Smooth muscle cell (in vitro differentiated cells): ENCODE measurements at regions not wholly inside any gene's neighbourhood (a gene's known extent, or its start where the extent isn't known, plus 50 kb on each side); places are given as distances from the start of the nearest gene placed in this dataset.
"Not testable (repeated sequence)": the region's sequence is repeated elsewhere in the genome, so short reads cannot be mapped to it uniquely, and the experiment has no call there.

ENCODE experiments used
- DNase-seq: peaks from one replicate; lab custom pipeline; 2025; ENCODE audit not compliant: unreplicated experiment; lab: John Stamatoyannopoulos, UW
- H2AFZ ChIP-seq: fragments of 200-600 bp; sonication (generic); 2 replicates; pipeline ENCODE4 v1.6.0; 2016; ENCODE audit warnings: antibody characterized with exemption, low read depth, mild to moderate bottlenecking
- H3F3A ChIP-seq: fragments of 200-600 bp; sonication (generic); 2 replicates; pipeline ENCODE4 v1.6.0; 2017; ENCODE audit warnings: antibody characterized with exemption, low read depth
- H3K27ac ChIP-seq: fragments of 200-600 bp; sonication (generic); 2 replicates; pipeline ENCODE4 v1.5.1; 2016; ENCODE audit warnings: low read depth, mild to moderate bottlenecking
- H3K27me3 ChIP-seq: fragments of 200-600 bp; sonication (generic); 2 replicates; pipeline ENCODE4 v1.6.1; 2016; ENCODE audit warnings: low read depth, mild to moderate bottlenecking
- H3K36me3 ChIP-seq: fragments of 200-600 bp; sonication (generic); 2 replicates; pipeline ENCODE4 v1.5.1; 2016; ENCODE audit warnings: low read depth
- H3K4me1 ChIP-seq: fragments of 200-600 bp; sonication (generic); 2 replicates; pipeline ENCODE4 v1.5.1; 2016; ENCODE audit warnings: low read depth
- H3K4me2 ChIP-seq: fragments of 200-600 bp; sonication (generic); 2 replicates; pipeline ENCODE4 v1.6.0; 2016; ENCODE audit warnings: mild to moderate bottlenecking
- H3K4me3 ChIP-seq: fragments of 200-600 bp; sonication (generic); 2 replicates; pipeline ENCODE4 v1.5.1; 2016; ENCODE audit warnings: mild to moderate bottlenecking
- H3K79me2 ChIP-seq: fragments of 200-600 bp; sonication (generic); 2 replicates; pipeline ENCODE4 v1.6.0; 2016; ENCODE audit warnings: low read depth, mild to moderate bottlenecking
- H3K9ac ChIP-seq: fragments of 200-600 bp; sonication (generic); 2 replicates; pipeline ENCODE4 v1.6.0; 2016; ENCODE audit warnings: low read depth
- H3K9me3 ChIP-seq: fragments of 200-600 bp; sonication (generic); replicated peaks from 2 replicates; pipeline ENCODE4 v1.5.1; 2016; ENCODE audit warnings: low read depth
- H4K20me1 ChIP-seq: fragments of 200-600 bp; sonication (generic); 2 replicates; pipeline ENCODE4 v1.6.0; 2016; ENCODE audit warnings: low read depth
- WGBS: methylation state at CpG from one replicate; pipeline ENCODE4 v1.1.7; 2016; ENCODE audit warnings: low lambda C conversion rate; 5-methylcytosine and 5-hydroxymethylcytosine counted together
- TF ChIP-seq, protein P1 (sequence below): fragments of 200-600 bp; sonication (generic); IDR thresholded peaks from 2 replicates; pipeline ENCODE4 v1.5.1; 2017; ENCODE audit warnings: borderline replicate concordance, mild to moderate bottlenecking, antibody characterized with exemption; ENCODE audit not compliant: insufficient read depth, poor library complexity, severe bottlenecking

DNA sequence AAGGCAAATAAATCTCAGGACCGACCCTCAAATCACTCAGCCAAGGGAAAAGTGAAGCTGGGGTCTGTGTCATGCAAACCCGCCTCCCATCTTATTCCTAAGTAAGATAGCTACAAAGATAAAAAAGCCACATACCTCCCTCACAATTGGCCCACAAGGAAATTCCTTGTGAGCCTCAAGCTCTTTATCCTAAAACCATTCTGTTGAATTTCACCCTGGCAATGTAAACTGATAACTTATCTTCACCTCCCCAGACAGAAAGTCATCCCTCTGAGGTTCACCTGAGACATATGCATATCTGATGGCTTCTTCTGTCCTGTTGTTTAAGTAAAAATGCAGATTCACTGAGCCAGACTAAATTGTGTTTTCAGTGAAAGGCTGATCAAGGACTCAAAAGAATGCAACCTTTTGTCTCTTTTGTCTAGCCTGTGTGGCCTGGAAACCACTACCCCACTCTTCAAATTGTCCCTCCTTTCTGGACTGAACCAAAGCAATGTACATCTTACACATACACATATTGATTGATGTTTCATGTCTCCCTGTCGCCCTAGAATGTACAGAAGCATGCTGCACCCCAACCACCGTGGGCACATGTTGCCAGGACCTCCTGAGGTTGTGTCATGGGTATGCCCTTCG lies 91.3 kb downstream of the MFAP3L start:
- no peak overlapping the region for H3K4me3 ChIP-seq
- no peaks in the 10 kb centered on the region for H4K20me1 ChIP-seq
- no peak overlapping the region for H2AFZ ChIP-seq
- H3K36me3 ChIP-seq, result no peaks in the 10 kb centered on the region
- no peaks in the 10 kb centered on the region for H3K27me3 ChIP-seq
- TF ChIP-seq, protein P1, sequence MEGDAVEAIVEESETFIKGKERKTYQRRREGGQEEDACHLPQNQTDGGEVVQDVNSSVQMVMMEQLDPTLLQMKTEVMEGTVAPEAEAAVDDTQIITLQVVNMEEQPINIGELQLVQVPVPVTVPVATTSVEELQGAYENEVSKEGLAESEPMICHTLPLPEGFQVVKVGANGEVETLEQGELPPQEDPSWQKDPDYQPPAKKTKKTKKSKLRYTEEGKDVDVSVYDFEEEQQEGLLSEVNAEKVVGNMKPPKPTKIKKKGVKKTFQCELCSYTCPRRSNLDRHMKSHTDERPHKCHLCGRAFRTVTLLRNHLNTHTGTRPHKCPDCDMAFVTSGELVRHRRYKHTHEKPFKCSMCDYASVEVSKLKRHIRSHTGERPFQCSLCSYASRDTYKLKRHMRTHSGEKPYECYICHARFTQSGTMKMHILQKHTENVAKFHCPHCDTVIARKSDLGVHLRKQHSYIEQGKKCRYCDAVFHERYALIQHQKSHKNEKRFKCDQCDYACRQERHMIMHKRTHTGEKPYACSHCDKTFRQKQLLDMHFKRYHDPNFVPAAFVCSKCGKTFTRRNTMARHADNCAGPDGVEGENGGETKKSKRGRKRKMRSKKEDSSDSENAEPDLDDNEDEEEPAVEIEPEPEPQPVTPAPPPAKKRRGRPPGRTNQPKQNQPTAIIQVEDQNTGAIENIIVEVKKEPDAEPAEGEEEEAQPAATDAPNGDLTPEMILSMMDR, result no peak
- H3K9me3 ChIP-seq, result no peaks in the 10 kb centered on the region
- peaks cover 10% of the 10 kb centered on the region for H3K4me1 ChIP-seq
- no peaks in the 10 kb centered on the region for H3F3A ChIP-seq
- no peak for DNase-seq
- H3K9ac ChIP-seq, result no peak overlapping the region
- no peaks in the 10 kb centered on the region for H3K79me2 ChIP-seq
- no peak overlapping the region for H3K27ac ChIP-seq
- H3K4me2 ChIP-seq, result no peak overlapping the region
- WGBS, result 68% methylated on average over 5 of the region's 5 CpGs

DNA sequence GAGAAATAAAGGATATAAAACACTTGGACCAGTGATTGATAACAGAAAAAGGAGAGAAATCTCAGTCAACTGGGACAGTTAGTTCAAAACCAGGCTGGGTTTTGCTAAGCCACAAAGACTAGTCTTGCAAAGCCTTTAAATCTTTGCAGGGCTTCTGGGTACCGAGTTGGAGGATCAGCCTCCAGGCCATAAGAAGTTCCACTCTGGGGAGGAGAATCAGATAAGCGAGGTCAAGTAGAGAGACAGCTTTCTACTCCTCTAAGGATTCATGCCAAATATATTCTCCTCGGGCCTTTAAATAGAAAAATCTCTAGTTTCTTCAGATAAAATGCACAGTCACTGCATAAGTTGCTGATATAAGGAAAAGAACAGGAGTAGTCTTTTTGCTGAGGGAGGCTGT lies 92.7 kb downstream of the MFAP3L start:
- no peak for DNase-seq
- no peaks in the 10 kb centered on the region for H3K27me3 ChIP-seq
- no peak overlapping the region for H3K27ac ChIP-seq
- peaks cover 10% of the 10 kb centered on the region for H3K4me1 ChIP-seq
- H3F3A ChIP-seq, result no peaks in the 10 kb centered on the region
- H3K4me3 ChIP-seq, result no peak overlapping the region
- TF ChIP-seq, protein P1, result no peak
- H3K9ac ChIP-seq, result no peak overlapping the region
- no peaks in the 10 kb centered on the region for H3K9me3 ChIP-seq
- H3K4me2 ChIP-seq, result no peak overlapping the region
- no peak overlapping the region for H2AFZ ChIP-seq
- whole genome bisulfite sequencing, result 12% methylated on average over 3 of the region's 3 CpGs
- H4K20me1 ChIP-seq, result no peaks in the 10 kb centered on the region
- no peaks in the 10 kb centered on the region for H3K79me2 ChIP-seq
- H3K36me3 ChIP-seq, result no peaks in the 10 kb centered on the region

DNA sequence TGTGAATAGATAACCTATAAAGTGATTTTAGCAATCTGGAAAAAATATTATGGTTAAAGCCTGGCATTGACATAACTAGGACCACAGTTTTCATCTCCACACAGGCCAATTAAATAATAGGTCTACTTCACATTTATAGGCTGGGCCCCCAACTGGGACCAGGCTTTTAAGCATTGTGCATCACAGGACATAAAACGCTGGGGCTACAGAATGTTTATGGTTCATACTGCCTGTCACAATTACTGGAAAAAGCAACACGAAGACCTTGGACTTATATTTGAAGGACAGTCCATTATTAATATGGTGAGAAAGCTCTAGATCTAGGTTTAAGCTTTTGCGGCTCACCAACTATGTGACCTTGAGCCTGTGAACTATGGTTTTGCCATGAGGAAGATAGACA lies 94.2 kb downstream of the MFAP3L start:
- no peaks in the 10 kb centered on the region for H3K36me3 ChIP-seq
- H4K20me1 ChIP-seq, result no peaks in the 10 kb centered on the region
- H3K27me3 ChIP-seq, result no peaks in the 10 kb centered on the region
- TF ChIP-seq, protein P1, result no peak
- H3K4me1 ChIP-seq, result peaks cover 10% of the 10 kb centered on the region
- no peak for DNase-seq
- no peak overlapping the region for H2AFZ ChIP-seq
- no peaks in the 10 kb centered on the region for H3K79me2 ChIP-seq
- H3K4me3 ChIP-seq, result no peak overlapping the region
- H3K4me2 ChIP-seq, result no peak overlapping the region
- no peak overlapping the region for H3K27ac ChIP-seq
- no peaks in the 10 kb centered on the region for H3K9me3 ChIP-seq
- no peaks in the 10 kb centered on the region for H3F3A ChIP-seq
- 82% methylated on average over 3 of the region's 3 CpGs for WGBS
- no peak overlapping the region for H3K9ac ChIP-seq

DNA sequence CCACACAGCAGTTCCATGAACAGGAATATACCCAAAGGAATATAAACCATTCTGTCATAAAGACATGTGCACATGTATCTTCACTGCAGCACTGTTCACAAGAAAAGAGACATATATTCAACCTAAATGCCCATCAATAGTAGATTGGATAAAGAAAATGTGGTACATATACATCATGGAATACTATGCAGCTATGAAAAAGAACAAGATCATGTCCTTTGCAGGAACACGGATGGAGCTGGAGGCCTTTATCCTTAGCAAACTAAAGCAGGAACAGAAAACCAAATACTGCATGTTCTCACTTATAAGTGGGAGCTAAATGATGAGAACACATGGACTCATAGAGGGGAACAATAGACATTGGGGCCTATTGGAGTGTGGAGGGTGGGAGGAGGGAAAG lies 95.4 kb downstream of the MFAP3L start:
- H3K9ac ChIP-seq, H3K4me1 ChIP-seq, H3K4me2 ChIP-seq, H3K79me2 ChIP-seq, H3K36me3 ChIP-seq, H3K4me3 ChIP-seq, H3K27me3 ChIP-seq, DNase-seq, H3K9me3 ChIP-seq, H3K27ac ChIP-seq, H4K20me1 ChIP-seq, H2AFZ ChIP-seq, H3F3A ChIP-seq: not testable (repeated sequence)
- 94% methylated on average over 1 of the region's 1 CpG for WGBS
